Skeletal muscle tissue (tissue), 3 donors: ENCODE measurements at regions not wholly inside any gene's neighbourhood (a gene's known extent, or its start where the extent isn't known, plus 50 kb on each side); places are given as distances from the start of the nearest gene placed in this dataset.
"Not testable (repeated sequence)": the region's sequence is repeated elsewhere in the genome, so short reads cannot be mapped to it uniquely, and the experiment has no call there.

Experiments
- H3K27ac ChIP-seq: one replicate; pipeline ENCODE4 v1.7.0; 2013; ENCODE audit warnings: mild to moderate bottlenecking, low read depth, low read length, inconsistent platforms
- H3K27me3 ChIP-seq, 3 donors: one replicate each; pipeline ENCODE4 v1.7.0; 2013; ENCODE audit warnings: low read length in 3 of 3; ENCODE audit not compliant: control insufficient read depth in 3 of 3, insufficient read depth in 3 of 3
- H3K36me3 ChIP-seq, 3 donors: one replicate each; pipeline ENCODE4 v1.7.0; 2013; ENCODE audit warnings: low read length in 3 of 3; ENCODE audit not compliant: control insufficient read depth in 3 of 3, insufficient read depth in 3 of 3
- H3K4me1 ChIP-seq, 3 donors: one replicate each; pipeline ENCODE4 v1.7.0; 2013; ENCODE audit warnings: low read length in 3 of 3, mild to moderate bottlenecking in 3 of 3; ENCODE audit not compliant: control insufficient read depth in 3 of 3, insufficient read depth in 3 of 3
- H3K4me3 ChIP-seq, 3 donors: one replicate each; pipeline ENCODE4 v1.7.0; 2013; ENCODE audit warnings: low read length in 3 of 3
- H3K9ac ChIP-seq, 3 donors: one replicate each; pipeline ENCODE4 v1.7.0; 2013; ENCODE audit warnings: low read length in 3 of 3, mild to moderate bottlenecking in 3 of 3, moderate library complexity in 2 of 3, low read depth in 1 of 3
- H3K9me3 ChIP-seq, 3 donors: one replicate each; pipeline ENCODE4 v1.7.0; 2013; ENCODE audit warnings: low read length in 3 of 3; ENCODE audit not compliant: control insufficient read depth in 3 of 3
- donor health status: Osteomylitis.

DNA sequence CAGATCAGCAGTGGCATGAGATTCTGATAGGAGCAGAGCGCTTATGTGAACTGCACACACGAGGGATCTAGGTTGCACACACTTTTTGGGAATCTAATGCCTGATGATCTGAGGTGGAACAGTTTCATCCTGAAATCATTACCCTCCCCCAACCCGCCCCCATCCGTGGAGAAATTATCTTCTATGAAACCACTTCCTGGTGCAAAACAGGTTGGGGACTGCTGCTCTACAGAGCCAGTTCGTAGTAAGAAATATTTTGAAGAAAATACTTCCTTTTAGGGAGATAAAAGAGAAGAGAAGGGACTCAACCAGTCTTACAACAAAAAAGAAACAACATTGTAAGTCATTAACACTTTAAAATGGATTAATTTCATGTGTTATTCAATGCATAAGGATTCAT lies 1308.2 kb downstream of the GATA3 start:
- Histone ChIP-seq H3K4me1 (no peaks in the 10 kb centered on the region), H3K27me3 (no peaks in the 10 kb centered on the region), H3K9ac (no peak overlapping the region), H3K9me3 (no peaks in the 10 kb centered on the region), H3K4me3 (no peak overlapping the region), H3K36me3 (no peaks in the 10 kb centered on the region), H3K27ac (no peak overlapping the region)

GRCh38 chr10:9379183-9379582 lies 1324.7 kb downstream of the GATA3 start:
- Histone ChIP-seq H3K27ac (no peak overlapping the region), H3K9me3 (no peaks in the 10 kb centered on the region), H3K4me1 (no peaks in the 10 kb centered on the region), H3K9ac (no peak overlapping the region), H3K4me3 (no peak overlapping the region), H3K27me3 (no peaks in the 10 kb centered on the region), H3K36me3 (no peaks in the 10 kb centered on the region)

- no peak overlapping the region for H3K27ac ChIP-seq
- no peak overlapping the region for H3K9ac ChIP-seq
- no peaks in the 10 kb centered on the region for H3K9me3 ChIP-seq
- no peak overlapping the region for H3K4me3 ChIP-seq
- H3K4me1 ChIP-seq, result no peaks in the 10 kb centered on the region
- peaks cover 0 to 2% (median 0%) of the 10 kb centered on the region in 3 donors for H3K27me3 ChIP-seq
- H3K36me3 ChIP-seq, result no peaks in the 10 kb centered on the region
Observed at GRCh38 chr10:9381733-9382532, 1327.4 kb downstream of the GATA3 start.

- Histone ChIP-seq H3K9me3 (no peaks in the 10 kb centered on the region), H3K27me3 (peaks cover 0 to 3% (median 0%) of the 10 kb centered on the region in 3 donors), H3K9ac (no peak overlapping the region), H3K4me1 (no peaks in the 10 kb centered on the region), H3K36me3 (no peaks in the 10 kb centered on the region), H3K27ac (no peak overlapping the region), H3K4me3 (no peak overlapping the region)
Observed at GRCh38 chr10:9382533-9382866, 1328.0 kb downstream of the GATA3 start.

GRCh38 chr10:9390516-9390915 lies 1336.0 kb downstream of the GATA3 start:
- Histone ChIP-seq H3K9me3 (no peaks in the 10 kb centered on the region), H3K36me3 (no peaks in the 10 kb centered on the region), H3K4me3 (no peak overlapping the region), H3K9ac (no peak overlapping the region), H3K27me3 (peaks cover 0 to 5% (median 0%) of the 10 kb centered on the region in 3 donors), H3K27ac (no peak overlapping the region), H3K4me1 (no peaks in the 10 kb centered on the region)

- no peak overlapping the region for H3K4me3 ChIP-seq
- no peaks in the 10 kb centered on the region for H3K27me3 ChIP-seq
- no peaks in the 10 kb centered on the region for H3K9me3 ChIP-seq
- H3K4me1 ChIP-seq, result no peaks in the 10 kb centered on the region
- H3K27ac ChIP-seq, result no peak overlapping the region
- no peaks in the 10 kb centered on the region for H3K36me3 ChIP-seq
- no peak overlapping the region for H3K9ac ChIP-seq
Observed at GRCh38 chr10:9399275-9399983, 1344.9 kb downstream of the GATA3 start.

- H3K9me3 ChIP-seq, H3K4me1 ChIP-seq, H3K36me3 ChIP-seq, H3K4me3 ChIP-seq, H3K27ac ChIP-seq, H3K9ac ChIP-seq, H3K27me3 ChIP-seq: not testable (repeated sequence)
Observed at GRCh38 chr10:9402067-9402466, 1347.6 kb downstream of the GATA3 start.

DNA sequence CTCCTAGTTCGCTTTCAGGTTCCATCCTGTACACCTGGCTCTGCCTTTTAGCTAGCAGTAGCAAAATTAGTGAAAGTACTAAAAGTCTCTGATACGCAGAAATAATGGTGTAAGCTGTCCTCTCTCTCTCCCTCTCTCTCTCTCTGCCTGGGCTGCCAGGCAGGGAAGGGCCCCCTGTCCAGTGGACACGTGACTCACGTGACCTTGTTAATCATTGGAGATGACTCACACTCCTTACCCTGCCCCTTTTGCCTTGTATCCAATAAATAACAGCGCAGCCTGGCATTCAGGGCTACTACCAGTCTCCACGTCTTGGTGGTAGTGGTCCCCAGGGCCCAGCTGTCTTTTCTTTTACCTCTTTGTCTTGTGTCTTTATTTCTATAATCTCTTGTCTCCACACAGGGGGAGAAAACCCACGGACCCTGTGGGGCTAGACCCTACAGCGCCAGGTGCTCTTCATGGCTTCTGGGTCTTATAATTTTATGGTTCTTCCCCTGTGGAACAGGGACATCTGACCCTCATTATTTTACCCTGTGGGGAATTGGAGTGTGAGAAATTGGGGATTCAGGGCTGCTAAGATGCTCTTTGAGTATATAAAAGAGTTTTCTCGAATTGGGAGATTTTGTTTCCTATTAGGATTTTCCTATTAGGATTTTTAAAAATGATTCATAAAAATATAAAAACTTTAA lies 1348.2 kb downstream of the GATA3 start:
- H3K4me3 ChIP-seq, H3K36me3 ChIP-seq, H3K27me3 ChIP-seq, H3K27ac ChIP-seq, H3K9me3 ChIP-seq, H3K9ac ChIP-seq, H3K4me1 ChIP-seq: not testable (repeated sequence)

DNA sequence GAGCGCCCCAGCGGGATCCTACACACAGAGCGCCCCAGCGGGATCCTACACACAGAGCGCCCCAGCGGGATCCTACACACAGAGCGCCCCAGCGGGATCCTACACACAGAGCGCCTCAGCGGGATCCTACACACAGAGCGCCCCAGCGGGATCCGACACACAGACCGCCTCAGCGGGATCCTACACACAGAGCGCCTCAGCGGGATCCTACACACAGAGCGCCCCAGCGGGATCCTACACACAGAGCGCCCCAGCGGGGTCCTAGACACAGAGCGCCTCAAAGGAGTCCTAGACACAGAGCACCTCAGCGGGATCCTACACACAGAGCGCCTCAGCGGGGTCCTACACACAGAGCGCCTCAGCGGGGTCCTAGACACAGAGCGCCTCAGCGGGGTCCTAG lies 1352.7 kb downstream of the GATA3 start:
- not testable (repeated sequence) for H3K4me1 ChIP-seq, H3K4me3 ChIP-seq, H3K9ac ChIP-seq, H3K9me3 ChIP-seq, H3K27me3 ChIP-seq, H3K27ac ChIP-seq, H3K36me3 ChIP-seq

GRCh38 chr10:9416331-9416730 lies 1361.8 kb downstream of the GATA3 start:
- H3K27ac ChIP-seq, result no peak overlapping the region
- H3K4me3 ChIP-seq, result no peak overlapping the region
- no peak overlapping the region for H3K9ac ChIP-seq
- H3K36me3 ChIP-seq, result no peaks in the 10 kb centered on the region
- no peaks in the 10 kb centered on the region for H3K27me3 ChIP-seq
- H3K4me1 ChIP-seq, result no peaks in the 10 kb centered on the region
- H3K9me3 ChIP-seq, result no peaks in the 10 kb centered on the region
